K562 (cell line): ENCODE measurements at regions not wholly inside any gene's neighbourhood (a gene's known extent, or its start where the extent isn't known, plus 50 kb on each side); places are given as distances from the start of the nearest gene placed in this dataset.

Experiments
- ATAC-seq: fragments of 200-7000 bp; cut with Tn5 transposase; 3 replicates; pipeline ENCODE4 v1.9.1; 2020; ENCODE audit warnings: moderate library complexity
- BruUV-seq: library from RNA; stranded (reverse); fragments of 400-500 nt; replicated peaks from 2 replicates; lab custom pipeline; 2021; lab: Mats Ljungman, UMichigan
- CTCF ChIA-PET: fragments of 300-600 bp; formaldehyde crosslinking; extraction: SDS; loops from one replicate; lab custom pipeline; 2021; ENCODE audit warnings: low intra/inter-chr PET ratio; lab: Yijun Ruan, JAX
- POLR2A ChIA-PET: fragments of 300-600, 350-650 bp; sonication (Branson Sonifier 250); formaldehyde crosslinking; extraction: SDS; loops from one replicate; lab custom pipeline; 2021; ENCODE audit warnings: antibody characterized with exemption, inconsistent platforms; lab: Yijun Ruan, JAX
- DNase-seq, 4 experiments: peaks; one replicate each; pipeline versions ENCODE4 v3.0.0 to v3.0.0-alpha.2; 2011 to 2018; ENCODE audit warnings: low spot score in 3 of 4, mixed read lengths in 3 of 4; ENCODE audit errors: extremely low read depth in 1 of 4
- FAIRE-seq: peaks from 2 replicates; lab custom pipeline; 2011; peaks lifted over from hg19 to GRCh38; lab: Jason Lieb, UNC
- H2AFZ ChIP-seq: 2 replicates; pipeline ENCODE4 v1.6.0; 2011; ENCODE audit warnings: low read depth, low read length, control low read depth, inconsistent platforms
- H3K27ac ChIP-seq: fragments of 200-600 bp; 3 replicates; pipeline ENCODE4 v1.8.0; 2011; ENCODE audit warnings: low read depth, mild to moderate bottlenecking, control low read depth, inconsistent platforms, low read length, moderate library complexity, mixed read lengths; ENCODE audit errors: extremely low read depth
- H3K27me3 ChIP-seq, 2 experiments: fragments of 300-600 bp in 1 of 2; 2 replicates in 1 of 2; 3 replicates in 1 of 2; pipeline versions ENCODE4 v1.6.0 to v1.8.0; 2011; ENCODE audit warnings: inconsistent platforms in 2 of 2, low read length in 2 of 2, mild to moderate bottlenecking in 1 of 2, mixed read lengths in 1 of 2, moderate library complexity in 1 of 2; ENCODE audit not compliant: control insufficient read depth in 2 of 2, insufficient read depth in 2 of 2
- H3K36me3 ChIP-seq: fragments of 300-600 bp; 3 replicates; pipeline ENCODE4 v1.8.0; 2011; ENCODE audit warnings: mild to moderate bottlenecking, low read length, inconsistent platforms; ENCODE audit not compliant: control insufficient read depth, insufficient read depth
- H3K4me1 ChIP-seq, 2 experiments: fragments of 200-600 bp in 1 of 2; replicated peaks in 1 of 2; 2 replicates in 1 of 2; 3 replicates in 1 of 2; pipeline versions ENCODE4 v1.5.1 to v1.8.0; 2011; ENCODE audit warnings: inconsistent platforms in 2 of 2, low read length in 2 of 2, mild to moderate bottlenecking in 1 of 2, mixed read lengths in 1 of 2, moderate library complexity in 1 of 2; ENCODE audit not compliant: control insufficient read depth in 2 of 2, insufficient read depth in 2 of 2
- H3K4me2 ChIP-seq: 2 replicates; pipeline ENCODE4 v1.6.1; 2011; ENCODE audit warnings: low read length, control low read depth, inconsistent platforms, mixed read lengths; ENCODE audit not compliant: insufficient read depth
- H3K4me3 ChIP-seq: fragments of 200-600 bp; sonication (generic), shearing (Covaris generic); 2 replicates; pipeline ENCODE4 v1.5.1; 2016; ENCODE audit warnings: control low read depth, inconsistent platforms
- H3K79me2 ChIP-seq: fragments of 200-600 bp; 3 replicates; pipeline ENCODE4 v1.8.0; 2011; ENCODE audit warnings: low read length, inconsistent platforms; ENCODE audit not compliant: control insufficient read depth, insufficient read depth
- H3K9ac ChIP-seq, 2 experiments: 2 replicates each; pipeline versions ENCODE4 v1.6.0 to v1.6.1; 2011; ENCODE audit warnings: low read depth in 2 of 2, low read length in 2 of 2, control low read depth in 1 of 2, inconsistent platforms in 1 of 2, mild to moderate bottlenecking in 1 of 2, mixed read lengths in 1 of 2; ENCODE audit not compliant: insufficient read depth in 1 of 2
- H3K9me1 ChIP-seq: one replicate; pipeline ENCODE4 v1.6.0; 2011; ENCODE audit warnings: inconsistent platforms, mild to moderate bottlenecking, low read length, moderate library complexity; ENCODE audit not compliant: control insufficient read depth, insufficient read depth
- H3K9me3 ChIP-seq: replicated peaks from 2 replicates; pipeline ENCODE4 v1.5.1; 2011; ENCODE audit warnings: low read depth, low read length, inconsistent platforms; ENCODE audit not compliant: control insufficient read depth, insufficient read depth
- H4K20me1 ChIP-seq: replicated peaks from 2 replicates; pipeline ENCODE4 v1.6.1; 2011; ENCODE audit warnings: low read length, inconsistent platforms, mixed read lengths; ENCODE audit not compliant: control insufficient read depth, insufficient read depth
- CXXC5 ChIP-seq: fragments of 250-450 bp; sonication (Bioruptor Pico); IDR thresholded peaks from 2 replicates; pipeline ENCODE4 v1.8.0; 2022; ENCODE audit warnings: inconsistent platforms, mild to moderate bottlenecking, moderate library complexity
- E2F3 ChIP-seq: fragments of 250-450 bp; sonication (Bioruptor Pico); IDR thresholded peaks from 2 replicates; pipeline ENCODE4 v1.4.0; 2020; ENCODE audit warnings: mild to moderate bottlenecking
- FOXJ3 ChIP-seq: sonication (generic); formaldehyde crosslinking; IDR thresholded peaks from 2 replicates; pipeline ENCODE4 v1.4.0; 2020; ENCODE audit warnings: mild to moderate bottlenecking, missing genetic modification reagents
- MAZ ChIP-seq, 2 experiments: fragments of 450-650 bp in 1 of 2; sonication (generic) in 1 of 2; formaldehyde crosslinking; IDR thresholded peaks in 1 of 2; conservative IDR thresholded peaks in 1 of 2; 2 replicates each; pipeline versions ENCODE4 v1.4.0 to v1.5.0; 2020; ENCODE audit warnings: mild to moderate bottlenecking in 1 of 2, missing genetic modification reagents in 1 of 2
- XRCC3 ChIP-seq: fragments of 450-650 bp; IDR thresholded peaks from 2 replicates; pipeline ENCODE4 v1.6.1; 2017; ENCODE audit warnings: mild to moderate bottlenecking, moderate library complexity
- ZNF75A ChIP-seq: fragments of 450-650 bp; formaldehyde crosslinking; IDR thresholded peaks from 2 replicates; pipeline ENCODE4 v1.4.0; 2020; ENCODE audit warnings: mild to moderate bottlenecking
- WGBS: fragments of 100-300 bp; shearing (Covaris generic); methylation state at CpG from one replicate; pipeline ENCODE4 v1.1.6; 2016; ENCODE audit warnings: low coverage, mixed read lengths; ENCODE audit not compliant: insufficient coverage; ENCODE audit errors: missing lambda C conversion rate; 5-methylcytosine and 5-hydroxymethylcytosine counted together
- in situ Hi-C: fragments of 300-500 bp; cut with MboI; formaldehyde crosslinking; loops from 4 replicates; pipeline ENCODE4 v1.15.0; 2018; ENCODE audit warnings: inconsistent platforms, mixed read lengths
- intact Hi-C: fragments of 100-400 bp; cut with micrococcal nuclease; formaldehyde crosslinking; loops from 2 replicates; pipeline ENCODE4 v1.14.2; 2022
- TF ChIP-seq, protein P1 (sequence below): fragments of 200-400 bp; formaldehyde crosslinking; IDR thresholded peaks from 2 replicates; pipeline ENCODE4 v1.6.1; 2017; ENCODE audit warnings: mild to moderate bottlenecking, low read depth, low read length, moderate library complexity
- TF ChIP-seq, protein P2 (sequence below), 2 experiments: fragments of 450-650 bp; IDR thresholded peaks; 2 replicates each; pipeline ENCODE4 v1.6.1; 2016
- TF ChIP-seq, protein P3 (sequence below): sonication (generic); formaldehyde crosslinking; IDR thresholded peaks from 2 replicates; pipeline ENCODE4 v1.8.0; 2022; ENCODE audit warnings: missing genetic modification reagents, mild to moderate bottlenecking, borderline replicate concordance
- TF ChIP-seq, protein P4 (sequence below), 2 experiments: fragments of 450-650 bp in 1 of 2; sonication (generic) in 1 of 2; formaldehyde crosslinking; conservative IDR thresholded peaks; 2 replicates each; pipeline versions ENCODE4 v1.4.0 to v1.8.1; 2020 to 2022; ENCODE audit warnings: mild to moderate bottlenecking in 1 of 2, missing genetic modification reagents in 1 of 2
- TF ChIP-seq, protein P5 (sequence below): fragments of 450-650 bp; IDR thresholded peaks from 2 replicates; pipeline ENCODE4 v1.6.1; 2016
- TF ChIP-seq, protein P6 (sequence below): sonication (generic); formaldehyde crosslinking; IDR thresholded peaks from 2 replicates; pipeline ENCODE4 v1.8.0; 2022; ENCODE audit warnings: mild to moderate bottlenecking, missing genetic modification reagents

DNA sequence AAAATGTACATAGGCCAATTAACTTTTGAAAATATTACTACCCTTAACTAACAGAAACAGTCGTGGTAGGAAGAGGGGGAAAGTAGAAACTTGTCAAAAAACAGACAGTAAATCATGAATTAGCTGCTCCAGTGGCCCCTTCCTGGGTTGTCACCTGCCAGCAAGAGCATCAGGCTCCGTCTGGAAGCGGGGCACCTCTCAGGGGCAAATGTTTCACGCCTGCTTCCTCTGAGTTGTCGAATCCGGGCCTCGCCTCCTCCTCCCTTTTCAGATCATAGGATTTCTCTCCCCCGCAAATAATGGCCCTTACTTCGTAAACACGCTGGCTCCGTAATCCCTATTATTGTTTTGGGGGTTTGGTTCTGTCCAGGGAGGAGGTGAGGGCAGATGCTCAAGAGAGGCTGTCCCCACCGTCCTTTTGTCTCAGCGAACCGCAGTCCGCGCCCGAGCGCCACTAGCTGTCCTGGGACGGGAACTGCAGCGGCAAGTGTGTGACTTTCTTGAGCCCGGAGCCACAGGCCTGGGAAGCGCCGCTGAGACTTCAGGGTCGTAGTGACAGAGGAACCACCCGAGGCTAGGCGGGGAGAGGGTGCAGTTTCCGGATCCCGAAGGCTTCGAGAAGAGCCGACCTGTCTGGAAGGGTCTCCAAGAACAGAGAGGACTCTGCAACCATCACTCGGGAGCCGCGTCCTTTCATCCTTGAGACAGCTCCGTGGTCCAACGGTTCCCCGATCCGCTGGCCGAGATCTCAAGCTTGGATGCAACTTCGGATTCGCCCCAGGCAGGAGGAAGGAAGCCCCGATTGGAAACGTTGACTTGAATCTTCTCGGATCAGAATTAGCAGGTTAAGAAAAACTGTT lies 214.5 kb upstream of the ZNF184 start:
- ChIA-PET CTCF (interaction anchor here (0.9 kb wide), 1 partner anchor 70 kb away, joined by 4 read pairs; no protein-coding TSS in a partner anchor), POLR2A (interaction anchor here (0.6 to 1.9 kb wide), 17 partner anchors 9 to 425 kb away, joined by 3 to 8 read pairs (median 3); partner anchors contain the start of gene ZNF184)
- H3K9me3 ChIP-seq, result no peaks in the 10 kb centered on the region
- 0 out of 2 replicates have a peak, but pooled peaks cover 2% of the 10 kb centered on the region for H4K20me1 ChIP-seq
- H3K4me1 ChIP-seq, result peaks cover 5 to 24% of the 10 kb centered on the region in 2 experiments; a peak in 4 of 5 replicates
- BruUV-seq, result no TSS peak
- peak overlapping the region; percentile 78 for H3K27ac ChIP-seq
- H3K36me3 ChIP-seq, result no peaks in the 10 kb centered on the region
- H3K9ac ChIP-seq, result peak overlapping the region; percentile 70 to 91
- DNase-seq, result peak; percentile 78 to 97 (median 82)
- WGBS, result under 1% methylated on average over 43 of the region's 43 CpGs
- peak; percentile 89 for ATAC-seq
- H2AFZ ChIP-seq, result peak overlapping the region; percentile 94
- H3K4me3 ChIP-seq, result peak overlapping the region; percentile 63
- no peaks in the 10 kb centered on the region for H3K9me1 ChIP-seq
- no peaks in the 10 kb centered on the region for H3K27me3 ChIP-seq
- FAIRE-seq, result no peak
- peak overlapping the region; percentile 90 for H3K4me2 ChIP-seq
- H3K79me2 ChIP-seq, result no peaks in the 10 kb centered on the region
- in situ Hi-C loops, result loop anchor here (5.0 kb wide), 1 partner anchor 510 kb away; no protein-coding TSS in a partner anchor
- intact Hi-C loops, result loop anchor here (1.0 to 10.0 kb wide), 9 partner anchors 15 to 1133 kb away; no protein-coding TSS in a partner anchor
- TF ChIP-seq, protein P1, sequence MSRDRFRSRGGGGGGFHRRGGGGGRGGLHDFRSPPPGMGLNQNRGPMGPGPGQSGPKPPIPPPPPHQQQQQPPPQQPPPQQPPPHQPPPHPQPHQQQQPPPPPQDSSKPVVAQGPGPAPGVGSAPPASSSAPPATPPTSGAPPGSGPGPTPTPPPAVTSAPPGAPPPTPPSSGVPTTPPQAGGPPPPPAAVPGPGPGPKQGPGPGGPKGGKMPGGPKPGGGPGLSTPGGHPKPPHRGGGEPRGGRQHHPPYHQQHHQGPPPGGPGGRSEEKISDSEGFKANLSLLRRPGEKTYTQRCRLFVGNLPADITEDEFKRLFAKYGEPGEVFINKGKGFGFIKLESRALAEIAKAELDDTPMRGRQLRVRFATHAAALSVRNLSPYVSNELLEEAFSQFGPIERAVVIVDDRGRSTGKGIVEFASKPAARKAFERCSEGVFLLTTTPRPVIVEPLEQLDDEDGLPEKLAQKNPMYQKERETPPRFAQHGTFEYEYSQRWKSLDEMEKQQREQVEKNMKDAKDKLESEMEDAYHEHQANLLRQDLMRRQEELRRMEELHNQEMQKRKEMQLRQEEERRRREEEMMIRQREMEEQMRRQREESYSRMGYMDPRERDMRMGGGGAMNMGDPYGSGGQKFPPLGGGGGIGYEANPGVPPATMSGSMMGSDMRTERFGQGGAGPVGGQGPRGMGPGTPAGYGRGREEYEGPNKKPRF, result no peak
- no peak for TF ChIP-seq CXXC5 (CRISPR knock-in tag)
- peak in 1 of 2 experiments; percentile 74; a peak in 2 of 4 replicates for TF ChIP-seq MAZ (CRISPR knock-in tag; conservative IDR thresholded peaks at IDR 0.05 in 1 of 2, IDR thresholded peaks at IDR 0.05 in 1 of 2)
- TF ChIP-seq, protein P2, sequence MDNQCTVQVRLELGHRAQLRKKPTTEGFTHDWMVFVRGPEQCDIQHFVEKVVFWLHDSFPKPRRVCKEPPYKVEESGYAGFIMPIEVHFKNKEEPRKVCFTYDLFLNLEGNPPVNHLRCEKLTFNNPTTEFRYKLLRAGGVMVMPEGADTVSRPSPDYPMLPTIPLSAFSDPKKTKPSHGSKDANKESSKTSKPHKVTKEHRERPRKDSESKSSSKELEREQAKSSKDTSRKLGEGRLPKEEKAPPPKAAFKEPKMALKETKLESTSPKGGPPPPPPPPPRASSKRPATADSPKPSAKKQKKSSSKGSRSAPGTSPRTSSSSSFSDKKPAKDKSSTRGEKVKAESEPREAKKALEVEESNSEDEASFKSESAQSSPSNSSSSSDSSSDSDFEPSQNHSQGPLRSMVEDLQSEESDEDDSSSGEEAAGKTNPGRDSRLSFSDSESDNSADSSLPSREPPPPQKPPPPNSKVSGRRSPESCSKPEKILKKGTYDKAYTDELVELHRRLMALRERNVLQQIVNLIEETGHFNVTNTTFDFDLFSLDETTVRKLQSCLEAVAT (IDR thresholded peaks at IDR 0.05), result peak in 1 of 2 experiments; percentile 49; a peak in 2 of 4 replicates
- TF ChIP-seq, protein P3, sequence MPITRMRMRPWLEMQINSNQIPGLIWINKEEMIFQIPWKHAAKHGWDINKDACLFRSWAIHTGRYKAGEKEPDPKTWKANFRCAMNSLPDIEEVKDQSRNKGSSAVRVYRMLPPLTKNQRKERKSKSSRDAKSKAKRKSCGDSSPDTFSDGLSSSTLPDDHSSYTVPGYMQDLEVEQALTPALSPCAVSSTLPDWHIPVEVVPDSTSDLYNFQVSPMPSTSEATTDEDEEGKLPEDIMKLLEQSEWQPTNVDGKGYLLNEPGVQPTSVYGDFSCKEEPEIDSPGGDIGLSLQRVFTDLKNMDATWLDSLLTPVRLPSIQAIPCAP (CRISPR knock-in tag), result no peak
- no peak for TF ChIP-seq FOXJ3 (CRISPR knock-in tag)
- 0 out of 2 replicates have a peak, but pooled peaks have one; percentile 45 for TF ChIP-seq ZNF75A (CRISPR knock-in tag)
- TF ChIP-seq E2F3 (CRISPR knock-in tag), result no peak
- TF ChIP-seq, protein P4, sequence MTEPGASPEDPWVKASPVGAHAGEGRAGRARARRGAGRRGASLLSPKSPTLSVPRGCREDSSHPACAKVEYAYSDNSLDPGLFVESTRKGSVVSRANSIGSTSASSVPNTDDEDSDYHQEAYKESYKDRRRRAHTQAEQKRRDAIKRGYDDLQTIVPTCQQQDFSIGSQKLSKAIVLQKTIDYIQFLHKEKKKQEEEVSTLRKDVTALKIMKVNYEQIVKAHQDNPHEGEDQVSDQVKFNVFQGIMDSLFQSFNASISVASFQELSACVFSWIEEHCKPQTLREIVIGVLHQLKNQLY (CRISPR knock-in tag; conservative IDR thresholded peaks at IDR 0.05), result peak in 1 of 2 experiments; percentile 84; a peak in 2 of 4 replicates
- TF ChIP-seq, protein P5, sequence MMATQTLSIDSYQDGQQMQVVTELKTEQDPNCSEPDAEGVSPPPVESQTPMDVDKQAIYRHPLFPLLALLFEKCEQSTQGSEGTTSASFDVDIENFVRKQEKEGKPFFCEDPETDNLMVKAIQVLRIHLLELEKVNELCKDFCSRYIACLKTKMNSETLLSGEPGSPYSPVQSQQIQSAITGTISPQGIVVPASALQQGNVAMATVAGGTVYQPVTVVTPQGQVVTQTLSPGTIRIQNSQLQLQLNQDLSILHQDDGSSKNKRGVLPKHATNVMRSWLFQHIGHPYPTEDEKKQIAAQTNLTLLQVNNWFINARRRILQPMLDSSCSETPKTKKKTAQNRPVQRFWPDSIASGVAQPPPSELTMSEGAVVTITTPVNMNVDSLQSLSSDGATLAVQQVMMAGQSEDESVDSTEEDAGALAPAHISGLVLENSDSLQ, result 0 out of 2 replicates have a peak, but pooled peaks have one; percentile 5
- TF ChIP-seq, protein P6, sequence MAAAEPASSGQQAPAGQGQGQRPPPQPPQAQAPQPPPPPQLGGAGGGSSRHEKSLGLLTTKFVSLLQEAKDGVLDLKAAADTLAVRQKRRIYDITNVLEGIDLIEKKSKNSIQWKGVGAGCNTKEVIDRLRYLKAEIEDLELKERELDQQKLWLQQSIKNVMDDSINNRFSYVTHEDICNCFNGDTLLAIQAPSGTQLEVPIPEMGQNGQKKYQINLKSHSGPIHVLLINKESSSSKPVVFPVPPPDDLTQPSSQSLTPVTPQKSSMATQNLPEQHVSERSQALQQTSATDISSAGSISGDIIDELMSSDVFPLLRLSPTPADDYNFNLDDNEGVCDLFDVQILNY (CRISPR knock-in tag), result peak; percentile 23; the same call in 1 of the 2 replicates
- no peak for TF ChIP-seq XRCC3
